HG03520 (cell line): ENCODE measurements at regions not wholly inside any gene's neighbourhood (a gene's known extent, or its start where the extent isn't known, plus 50 kb on each side); places are given as distances from the start of the nearest gene placed in this dataset.
"Not testable (repeated sequence)": the region's sequence is repeated elsewhere in the genome, so short reads cannot be mapped to it uniquely, and the experiment has no call there.

Experiments used
- ATAC-seq: cut with Tn5 transposase; IDR thresholded peaks from one replicate; pipeline ENCODE4 v1.9.1; 2021; ENCODE audit warnings: mild to moderate bottlenecking, moderate library complexity; ENCODE audit not compliant: unreplicated experiment

GRCh38 chr6:21874372-21874771 is 280.8 kb downstream of the SOX4 start:
- no peak for ATAC-seq

- not testable (repeated sequence) for ATAC-seq
Measured at GRCh38 chr6:21877037-21877436, 283.5 kb downstream of the SOX4 start.

- not testable (repeated sequence) for ATAC-seq
Measured at GRCh38 chr6:21880249-21880648, 286.7 kb downstream of the SOX4 start.

GRCh38 chr6:21881969-21882465 is 288.5 kb downstream of the SOX4 start:
- no peak for ATAC-seq

- no peak for ATAC-seq
Measured at GRCh38 chr6:21883595-21884328, 290.2 kb downstream of the SOX4 start.

- no peak for ATAC-seq
Measured at GRCh38 chr6:21885111-21885510, 291.6 kb downstream of the SOX4 start.

- ATAC-seq = no peak
Measured at GRCh38 chr6:21885532-21886114, 292.1 kb downstream of the SOX4 start.

GRCh38 chr6:21886542-21887151 is 293.1 kb downstream of the SOX4 start:
- no peak for ATAC-seq

- no peak for ATAC-seq
Measured at GRCh38 chr6:21887231-21888185, 294.0 kb downstream of the SOX4 start.

- no peak for ATAC-seq
Measured at GRCh38 chr6:21891080-21891479, 297.5 kb downstream of the SOX4 start.

GRCh38 chr6:21893793-21894192 is 300.2 kb downstream of the SOX4 start:
- ATAC-seq = no peak

- no peak for ATAC-seq
Measured at GRCh38 chr6:21895555-21895954, 302.0 kb downstream of the SOX4 start.

- ATAC-seq = no peak
Measured at GRCh38 chr6:21898107-21898796, 304.7 kb downstream of the SOX4 start.

GRCh38 chr6:21899708-21900107 is 306.2 kb downstream of the SOX4 start:
- no peak for ATAC-seq

- ATAC-seq = no peak
Measured at GRCh38 chr6:21900730-21901129, 307.2 kb downstream of the SOX4 start.

GRCh38 chr6:21902628-21903169 is 309.1 kb downstream of the SOX4 start:
- no peak for ATAC-seq

GRCh38 chr6:21905531-21905930 is 312.0 kb downstream of the SOX4 start:
- no peak for ATAC-seq

GRCh38 chr6:21906826-21907225 is 313.3 kb downstream of the SOX4 start:
- no peak for ATAC-seq

- no peak for ATAC-seq
Measured at GRCh38 chr6:21907291-21907690, 313.7 kb downstream of the SOX4 start.
